Stomach (tissue), 4 donors: ENCODE measurements at regions not wholly inside any gene's neighbourhood (a gene's known extent, or its start where the extent isn't known, plus 50 kb on each side); places are given as distances from the start of the nearest gene placed in this dataset.

Experiments used
- EP300 ChIP-seq: sonication (generic); formaldehyde crosslinking; IDR thresholded peaks from one replicate; pipeline ENCODE4 v1.6.1; 2017; ENCODE audit warnings: antibody characterized with exemption
- POLR2A ChIP-seq, 4 donors: fragments of 450-650 bp; IDR thresholded peaks; one replicate each; pipeline ENCODE4 v1.6.1; 2016; ENCODE audit warnings: antibody characterized with exemption in 4 of 4, control low read depth in 2 of 4, mild to moderate bottlenecking in 1 of 4, moderate library complexity in 1 of 4
- POLR2AphosphoS5 ChIP-seq, 3 donors: sonication (generic); formaldehyde crosslinking; IDR thresholded peaks; one replicate each; pipeline ENCODE4 v1.6.1; 2016; ENCODE audit warnings: antibody characterized with exemption in 3 of 3
- TF ChIP-seq, protein P1 (sequence below), 7 experiments: fragments of 450-650 bp in 4 of 7; fragments of 200-600 bp in 3 of 7; sonication (generic) in 3 of 7; IDR thresholded peaks; one replicate each; pipeline ENCODE4 v1.5.1; 2016 to 2019; ENCODE audit warnings: antibody characterized with exemption in 7 of 7, control low read depth in 2 of 7, mild to moderate bottlenecking in 1 of 7

DNA sequence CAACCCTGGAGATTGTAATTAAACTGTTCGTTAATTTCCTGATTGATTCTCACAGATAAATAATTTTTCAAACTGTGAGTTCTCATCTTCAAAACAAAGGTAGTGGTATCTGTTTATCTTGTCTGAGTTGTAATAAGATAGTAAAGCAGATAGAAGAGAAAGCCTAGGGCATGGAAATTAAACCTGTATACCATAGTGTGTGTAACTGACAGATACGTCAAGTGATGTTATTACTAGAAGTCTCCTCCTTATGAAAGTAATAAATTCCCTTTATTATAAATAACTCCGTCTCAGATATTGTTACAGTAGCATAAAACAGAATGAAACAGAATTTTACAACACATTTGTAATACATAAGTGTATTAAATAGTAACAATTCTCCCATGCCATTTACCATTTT is 1065.1 kb downstream of the SLITRK1 start:
- TF ChIP-seq, protein P1, sequence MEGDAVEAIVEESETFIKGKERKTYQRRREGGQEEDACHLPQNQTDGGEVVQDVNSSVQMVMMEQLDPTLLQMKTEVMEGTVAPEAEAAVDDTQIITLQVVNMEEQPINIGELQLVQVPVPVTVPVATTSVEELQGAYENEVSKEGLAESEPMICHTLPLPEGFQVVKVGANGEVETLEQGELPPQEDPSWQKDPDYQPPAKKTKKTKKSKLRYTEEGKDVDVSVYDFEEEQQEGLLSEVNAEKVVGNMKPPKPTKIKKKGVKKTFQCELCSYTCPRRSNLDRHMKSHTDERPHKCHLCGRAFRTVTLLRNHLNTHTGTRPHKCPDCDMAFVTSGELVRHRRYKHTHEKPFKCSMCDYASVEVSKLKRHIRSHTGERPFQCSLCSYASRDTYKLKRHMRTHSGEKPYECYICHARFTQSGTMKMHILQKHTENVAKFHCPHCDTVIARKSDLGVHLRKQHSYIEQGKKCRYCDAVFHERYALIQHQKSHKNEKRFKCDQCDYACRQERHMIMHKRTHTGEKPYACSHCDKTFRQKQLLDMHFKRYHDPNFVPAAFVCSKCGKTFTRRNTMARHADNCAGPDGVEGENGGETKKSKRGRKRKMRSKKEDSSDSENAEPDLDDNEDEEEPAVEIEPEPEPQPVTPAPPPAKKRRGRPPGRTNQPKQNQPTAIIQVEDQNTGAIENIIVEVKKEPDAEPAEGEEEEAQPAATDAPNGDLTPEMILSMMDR (IDR thresholded peaks at IDR 0.05), result no peak
- TF ChIP-seq EP300 (no peak), POLR2A (IDR thresholded peaks at IDR 0.05) (no peak), POLR2AphosphoS5 (IDR thresholded peaks at IDR 0.05) (no peak)
